PC-9 (cell line): ENCODE measurements at regions not wholly inside any gene's neighbourhood (a gene's known extent, or its start where the extent isn't known, plus 50 kb on each side); places are given as distances from the start of the nearest gene placed in this dataset.

Experiments used
- CTCF ChIP-seq: fragments of 200-600 bp; sonication (generic); conservative IDR thresholded peaks from 2 replicates; pipeline ENCODE4 v1.6.1; 2017; ENCODE audit warnings: mixed run types, antibody characterized with exemption, mild to moderate bottlenecking, moderate library complexity
- EZH2 ChIP-seq: fragments of 200-600 bp; sonication (generic); IDR thresholded peaks from 2 replicates; pipeline ENCODE4 v1.8.0; 2017; ENCODE audit warnings: antibody characterized with exemption, low read depth

GRCh38 chr1:190837888-190838287, 360.2 kb upstream of the BRINP3 start:
- TF ChIP-seq CTCF, result no peak
- no peak for TF ChIP-seq EZH2
